Kasumi-1 (cell line): ENCODE measurements at regions not wholly inside any gene's neighbourhood (a gene's known extent, or its start where the extent isn't known, plus 50 kb on each side); places are given as distances from the start of the nearest gene placed in this dataset.
"Not testable (repeated sequence)": the region's sequence is repeated elsewhere in the genome, so short reads cannot be mapped to it uniquely, and the experiment has no call there.

Experiments used
- DNase-seq, 2 experiments: peaks; one replicate each; lab custom pipeline; 2025; lab: John Stamatoyannopoulos, UW

GRCh38 chr13:21228738-21229137 lies 52.3 kb downstream of the MRPL57 start:
- DNase-seq, result no peak

GRCh38 chr13:21229241-21230024 lies 53.0 kb downstream of the MRPL57 start:
- no peak for DNase-seq

GRCh38 chr13:21230516-21230915 lies 54.1 kb downstream of the MRPL57 start:
- no peak for DNase-seq

GRCh38 chr13:21231426-21231940 lies 55.0 kb downstream of the MRPL57 start:
- DNase-seq, result no peak

GRCh38 chr13:21232196-21232595 lies 55.7 kb downstream of the MRPL57 start:
- no peak for DNase-seq

- no peak for DNase-seq
These were observed 56.1 kb downstream of the MRPL57 start for GRCh38 chr13:21232599-21232998.

GRCh38 chr13:21233086-21233485 lies 56.6 kb downstream of the MRPL57 start:
- DNase-seq, result no peak

- DNase-seq, result no peak
These were observed 58.1 kb downstream of the MRPL57 start for GRCh38 chr13:21234526-21234925.

- DNase-seq, result no peak
These were observed 58.7 kb downstream of the MRPL57 start for GRCh38 chr13:21235174-21235573.

- no peak for DNase-seq
These were observed 60.6 kb downstream of the MRPL57 start for GRCh38 chr13:21237081-21237480.

GRCh38 chr13:21238267-21238666 lies 61.8 kb downstream of the MRPL57 start:
- DNase-seq, result no peak

GRCh38 chr13:21240586-21240985 lies 64.1 kb downstream of the MRPL57 start:
- DNase-seq, result peak in 1 of 2 experiments; percentile 9

- no peak for DNase-seq
These were observed 65.8 kb downstream of the MRPL57 start for GRCh38 chr13:21242236-21242635.

- DNase-seq, result no peak
These were observed 66.8 kb downstream of the MRPL57 start for GRCh38 chr13:21243045-21243897.

- not testable (repeated sequence) for DNase-seq
These were observed 67.4 kb downstream of the MRPL57 start for GRCh38 chr13:21243898-21244184.

- DNase-seq, result no peak
These were observed 70.4 kb downstream of the MRPL57 start for GRCh38 chr13:21246761-21247452.

GRCh38 chr13:21256351-21256761 lies 79.9 kb downstream of the MRPL57 start:
- DNase-seq, result no peak

- DNase-seq, result no peak
These were observed 80.4 kb downstream of the MRPL57 start for GRCh38 chr13:21256891-21257290.

GRCh38 chr13:21259571-21260455 lies 83.4 kb downstream of the MRPL57 start:
- no peak for DNase-seq

GRCh38 chr13:21260561-21261290 lies 84.3 kb downstream of the MRPL57 start:
- not testable (repeated sequence) for DNase-seq
